ENCODE measurements at regions not wholly inside any gene's neighbourhood (a gene's known extent, or its start where the extent isn't known, plus 50 kb on each side); places are given as distances from the start of the nearest gene placed in this dataset.
A peak's percentile ranks its signal among the peaks of the same experiment; 100 is the strongest.

GRCh38 chr13:50678464-50679162, 164.9 kb downstream of the DLEU7 start:
- no peak for DNase-seq (ENCODE audit: low spot score)

DNA sequence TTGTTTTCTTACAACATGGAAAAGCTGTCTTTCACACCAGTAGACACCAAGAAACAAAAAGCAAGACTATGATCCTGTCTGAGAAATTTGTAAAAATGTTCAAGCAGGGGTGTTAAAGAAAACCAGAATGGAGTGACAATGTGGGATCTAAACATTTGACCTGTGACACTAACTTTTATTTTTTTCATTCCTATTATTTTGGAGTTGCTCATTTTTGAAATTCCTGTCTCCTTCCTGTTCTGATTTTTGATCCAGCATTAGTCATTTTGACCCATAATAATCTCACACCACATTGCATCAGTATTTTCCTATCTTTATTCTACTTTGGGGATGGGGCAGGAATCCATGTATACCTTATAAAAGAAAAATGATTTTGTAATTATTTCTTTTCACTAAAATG, 164.2 kb downstream of the DLEU7 start:
- DNase-seq (ENCODE audit: low spot score): no peak

GRCh38 chr13:50682002-50682401, 161.5 kb downstream of the DLEU7 start:
- DNase-seq (ENCODE audit: low spot score): no peak

DNA sequence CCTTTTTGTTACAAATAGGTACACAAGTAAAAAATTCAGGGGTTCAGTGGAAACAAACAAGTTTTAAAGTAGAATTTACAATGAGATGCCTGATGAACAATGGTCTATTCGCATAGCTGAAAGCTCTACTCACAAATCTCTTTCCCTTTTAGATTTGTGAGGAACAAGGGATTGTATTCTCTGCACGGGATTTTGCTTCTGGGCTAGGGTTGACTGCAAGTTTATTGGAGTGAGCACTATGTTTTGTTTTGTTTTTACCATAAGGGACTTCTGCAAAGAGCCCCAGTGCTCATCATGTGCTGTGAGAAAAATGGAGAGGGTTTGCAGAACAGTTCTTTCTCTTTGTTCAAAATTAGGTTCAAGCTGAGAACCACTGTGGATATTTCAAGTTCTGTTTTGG, 160.5 kb downstream of the DLEU7 start:
- no peak for DNase-seq (ENCODE audit: low spot score)

GRCh38 chr13:50684366-50684765, 159.1 kb downstream of the DLEU7 start:
- peak; percentile 39 for DNase-seq (ENCODE audit: low spot score)

- peak; percentile 59 for DNase-seq (ENCODE audit: low spot score)
Measured at GRCh38 chr13:50685491-50685890, 158.0 kb downstream of the DLEU7 start.

GRCh38 chr13:50685956-50686355, 157.5 kb downstream of the DLEU7 start:
- no peak for DNase-seq (ENCODE audit: low spot score)

GRCh38 chr13:50686551-50686950, 156.9 kb downstream of the DLEU7 start:
- DNase-seq (ENCODE audit: low spot score): no peak

DNA sequence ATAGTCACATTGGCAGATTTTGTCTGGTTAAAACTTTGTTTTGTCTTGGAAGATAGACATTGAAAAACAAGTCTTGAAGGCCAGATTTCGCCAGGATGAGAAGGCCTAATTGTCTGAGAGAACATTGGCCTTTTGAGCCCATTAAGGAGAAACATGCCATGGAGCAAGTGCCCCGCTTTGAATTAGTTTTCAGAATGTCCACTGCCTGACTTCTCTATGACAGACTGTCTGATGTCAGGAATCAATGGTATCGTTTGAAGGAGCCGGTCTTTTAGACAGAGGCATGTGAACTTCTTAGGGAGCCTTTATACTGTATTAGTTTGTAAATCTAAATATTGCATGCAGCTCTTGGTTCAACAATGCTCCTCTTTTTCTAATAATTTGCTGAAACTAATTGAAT, 155.9 kb downstream of the DLEU7 start:
- no peak for DNase-seq (ENCODE audit: low spot score)

GRCh38 chr13:50690006-50690405, 153.5 kb downstream of the DLEU7 start:
- no peak for DNase-seq (ENCODE audit: low spot score)

DNA sequence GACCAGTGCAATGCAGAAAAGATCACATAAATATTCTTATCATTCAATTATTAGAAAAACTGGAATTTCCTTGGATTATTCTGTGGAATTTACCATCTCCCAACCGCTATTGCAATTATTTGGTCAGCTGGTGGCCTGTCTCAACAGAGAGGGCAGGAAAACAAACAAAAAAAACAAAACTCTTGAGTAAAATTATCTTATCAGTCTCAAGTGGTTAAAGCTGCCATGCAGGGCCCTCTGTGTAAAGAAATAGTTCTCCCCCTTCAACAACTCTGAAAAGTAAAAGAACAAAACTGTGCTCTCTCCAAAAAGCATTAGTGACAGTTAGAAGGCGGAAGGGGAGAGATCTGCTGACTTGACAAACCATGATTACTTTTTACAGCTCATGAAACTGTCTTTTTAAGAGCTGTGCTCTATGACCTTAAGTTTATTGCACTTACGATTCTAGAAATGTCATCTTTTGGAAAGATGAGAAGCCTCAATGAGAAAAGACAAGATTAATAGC, 152.3 kb downstream of the DLEU7 start:
- peak; percentile 61 for DNase-seq (ENCODE audit: low spot score)

DNA sequence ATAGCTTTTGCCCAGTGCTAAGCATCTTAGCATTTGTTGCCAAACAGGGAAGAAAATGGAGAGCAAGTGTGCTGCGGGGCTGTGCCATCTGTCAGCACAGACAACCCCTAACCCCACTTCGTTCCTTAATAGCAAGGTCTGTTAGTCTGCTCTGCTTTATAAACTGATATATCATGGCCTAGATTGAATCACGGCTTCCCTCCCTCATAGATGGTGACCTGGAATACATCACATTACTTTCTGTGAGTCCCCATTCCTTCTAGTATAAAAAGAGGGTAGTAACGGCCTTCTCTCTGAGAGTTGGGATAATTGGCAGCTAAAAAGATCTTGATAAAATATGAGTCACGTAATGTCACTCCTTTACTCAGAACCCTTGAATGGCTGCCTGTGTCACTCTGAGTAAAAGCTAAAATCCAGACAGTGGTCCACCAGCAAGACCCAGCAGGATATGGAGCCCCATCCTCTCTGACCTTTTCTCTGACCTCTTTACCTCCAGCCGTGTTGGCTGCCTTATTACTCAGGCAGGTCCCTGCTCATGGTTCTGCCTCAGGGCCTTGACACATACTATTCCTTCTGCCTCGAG, 151.7 kb downstream of the DLEU7 start:
- no peak for DNase-seq (ENCODE audit: low spot score)

DNA sequence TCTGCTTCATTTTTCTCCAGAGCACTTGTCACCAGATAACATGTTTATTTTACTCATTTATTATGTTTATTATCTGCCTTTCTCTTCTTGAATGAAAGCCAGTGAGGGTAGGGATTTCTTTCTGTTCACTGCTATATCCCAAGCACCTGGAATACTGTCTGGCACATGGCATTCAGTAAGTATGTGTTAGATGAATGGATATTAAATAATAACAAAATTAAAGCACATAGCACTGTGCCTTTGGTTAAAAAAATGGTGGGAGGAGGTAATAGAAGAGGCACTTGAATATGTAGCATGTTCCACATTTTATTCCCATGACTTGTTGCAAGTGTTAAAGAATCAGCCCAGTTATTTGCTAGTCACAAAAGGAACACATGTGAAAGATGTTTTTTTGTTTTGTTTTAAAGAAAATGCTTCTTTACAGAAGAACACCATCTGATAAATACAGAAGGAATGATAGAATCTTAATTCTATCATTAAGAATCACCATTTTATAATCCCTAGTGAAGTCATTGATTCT, 151.0 kb downstream of the DLEU7 start:
- DNase-seq (ENCODE audit: low spot score): no peak

- DNase-seq (ENCODE audit: low spot score): peak; percentile 71
Measured at GRCh38 chr13:50693727-50694126, 149.8 kb downstream of the DLEU7 start.

DNA sequence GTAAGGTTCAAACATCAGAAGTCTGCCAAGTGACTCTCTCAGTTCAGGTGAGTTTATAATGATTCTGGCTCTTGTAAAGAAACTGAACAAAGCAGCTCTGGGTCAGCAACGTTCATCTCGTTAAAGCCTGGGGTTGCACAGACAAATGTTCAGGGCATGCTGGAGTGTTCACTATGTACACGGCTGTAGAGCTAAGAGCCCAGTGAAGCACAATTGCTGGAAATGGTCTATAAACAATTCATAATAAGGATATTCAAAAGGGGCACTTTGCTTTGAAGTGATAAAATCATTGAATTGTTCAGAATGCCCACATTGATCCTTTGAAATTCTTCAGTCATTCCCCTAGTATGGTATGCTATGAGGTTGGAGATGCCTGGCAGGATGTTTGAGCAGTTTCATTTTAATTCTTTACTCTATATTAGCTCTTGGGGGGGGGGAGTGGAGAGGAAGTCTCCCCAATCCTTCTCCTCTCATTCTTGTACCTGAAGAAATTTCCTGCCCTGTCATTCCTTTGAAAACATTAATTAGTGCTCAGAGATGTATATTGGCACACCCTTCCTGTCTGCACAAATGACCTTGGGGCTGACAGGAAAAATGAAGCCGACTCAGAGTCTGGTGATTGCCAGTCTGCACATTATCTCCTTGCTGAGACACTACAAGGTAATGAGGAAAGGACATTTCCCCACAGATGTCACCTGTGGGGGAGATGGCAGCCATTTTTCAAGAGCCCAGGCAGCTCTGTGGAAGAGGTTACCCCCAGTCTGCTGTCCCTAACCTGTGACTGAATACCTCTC, 145.5 kb downstream of the DLEU7 start:
- no peak for DNase-seq (ENCODE audit: low spot score)

- peak; percentile 69 for DNase-seq (ENCODE audit: low spot score)
Measured at GRCh38 chr13:50699874-50700663, 143.4 kb downstream of the DLEU7 start.

DNA sequence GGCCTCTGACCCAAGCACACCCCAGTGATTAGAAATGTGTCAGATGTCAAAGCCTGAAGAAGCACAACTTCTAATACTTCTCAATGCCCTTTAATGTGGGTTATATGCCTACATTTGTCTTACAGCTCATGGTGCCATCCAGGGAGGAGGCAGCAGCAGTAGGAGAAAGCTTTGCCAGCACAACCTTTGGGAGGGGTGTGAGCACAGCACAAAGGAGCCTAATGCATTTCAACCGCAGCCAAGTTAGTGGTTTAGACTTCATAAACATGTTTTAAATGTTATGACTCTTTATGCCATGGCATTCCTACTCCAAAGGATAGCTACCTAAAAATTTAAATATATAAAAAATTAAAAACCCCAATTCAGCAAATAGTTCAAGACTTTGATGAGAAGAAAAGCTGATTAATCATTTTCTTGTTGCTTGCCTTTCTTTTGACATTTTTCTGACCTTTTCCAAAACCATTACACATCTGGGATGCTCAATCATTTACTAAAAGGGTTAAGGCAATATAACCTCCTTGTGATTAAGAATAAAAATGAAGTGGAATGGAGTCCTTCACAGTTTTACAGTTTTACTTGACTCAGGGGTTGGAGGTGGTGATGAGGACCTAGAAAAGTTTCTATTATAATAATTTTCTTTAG, 142.7 kb downstream of the DLEU7 start:
- DNase-seq (ENCODE audit: low spot score): no peak

DNA sequence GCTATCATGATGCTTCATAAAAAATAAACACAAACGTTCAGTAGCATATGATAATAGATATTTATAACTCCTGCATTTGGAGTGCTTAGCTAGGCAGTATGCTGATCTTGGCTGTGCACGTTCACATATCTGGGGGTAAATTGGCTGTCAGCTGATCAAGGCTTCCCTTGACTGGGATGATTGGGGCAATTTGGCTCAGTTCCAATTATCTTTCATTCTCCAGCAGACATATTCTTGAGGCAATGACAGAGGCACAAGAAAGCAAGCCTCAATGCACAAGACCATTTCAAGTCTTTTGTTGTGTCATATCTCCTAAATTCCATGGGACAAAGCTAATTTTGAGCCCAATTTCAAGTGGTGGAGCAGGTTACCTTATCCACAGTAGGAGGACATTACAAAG, 142.0 kb downstream of the DLEU7 start:
- no peak for DNase-seq (ENCODE audit: low spot score)

DNA sequence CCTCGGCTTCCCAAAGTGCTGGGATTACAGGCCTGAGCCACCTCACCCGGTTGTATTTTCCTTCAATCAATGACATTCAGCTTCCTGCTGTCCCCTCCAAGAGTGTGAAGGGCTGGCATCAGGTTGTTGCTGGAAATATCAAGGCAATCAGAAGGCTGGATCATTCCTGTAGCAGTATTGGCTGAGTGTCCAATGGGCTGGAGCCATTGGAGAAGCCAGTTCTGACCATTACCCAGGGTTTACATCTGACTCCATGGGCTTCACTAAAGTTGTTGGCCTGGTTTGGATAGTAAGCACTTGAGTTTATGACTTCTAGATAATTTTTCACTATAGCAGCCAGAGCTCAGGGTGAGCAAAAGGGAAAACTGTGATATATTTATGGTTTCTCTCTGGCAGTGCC, 137.0 kb downstream of the DLEU7 start:
- no peak for DNase-seq (ENCODE audit: low spot score)

DNA sequence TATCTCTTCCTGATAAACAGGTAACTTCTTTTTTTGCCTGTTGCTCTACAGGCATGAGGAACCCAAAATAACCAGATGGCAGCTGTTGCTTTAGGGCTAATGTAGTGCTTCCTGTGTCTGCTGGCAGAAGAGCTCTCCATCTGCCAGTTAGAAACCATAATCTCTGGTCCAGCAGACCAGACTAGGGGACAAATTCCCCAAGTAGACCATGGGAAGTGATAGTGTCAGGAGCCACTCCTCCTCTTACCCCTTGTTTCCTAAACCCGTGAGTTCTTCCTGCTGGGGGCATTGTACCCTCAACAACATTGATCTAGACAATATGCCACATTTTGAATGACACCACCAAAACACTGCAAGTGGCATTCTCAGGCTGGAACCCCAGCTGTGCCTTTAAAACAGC, 135.9 kb downstream of the DLEU7 start:
- no peak for DNase-seq (ENCODE audit: low spot score)

DNA sequence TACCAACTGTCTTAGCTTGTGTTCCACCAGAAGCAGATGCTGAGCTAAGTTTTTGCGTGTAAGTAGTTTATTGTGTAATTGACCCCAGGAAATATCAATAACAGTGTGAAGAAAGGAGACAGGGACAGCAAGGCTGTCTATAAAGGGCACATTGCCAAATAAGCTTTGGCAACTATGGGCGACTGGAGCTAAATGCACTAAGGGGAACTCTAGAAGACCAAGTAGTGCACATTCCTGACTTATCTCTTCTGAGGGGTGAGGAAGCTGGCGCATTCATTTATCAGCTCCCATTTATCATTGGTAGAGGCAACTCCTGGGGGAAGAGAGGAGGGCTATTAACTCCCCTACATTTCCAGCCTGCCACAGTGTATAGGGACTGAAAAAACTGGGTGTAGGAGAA, 135.0 kb downstream of the DLEU7 start:
- no peak for DNase-seq (ENCODE audit: low spot score)

Data from umbilical cord (tissue), 1 donor.